SH-SY5Y (cell line): ENCODE measurements at regions not wholly inside any gene's neighbourhood (a gene's known extent, or its start where the extent isn't known, plus 50 kb on each side); places are given as distances from the start of the nearest gene placed in this dataset.

Experiments
- GATA2 ChIP-seq: IDR thresholded peaks from 2 replicates; pipeline ENCODE4 v1.6.1; 2011; ENCODE audit warnings: mild to moderate bottlenecking, low read depth, low read length
- GATA3 ChIP-seq: IDR thresholded peaks from 2 replicates; pipeline ENCODE4 v1.6.1; 2011; ENCODE audit warnings: low read depth, mild to moderate bottlenecking, low read length, moderate library complexity

DNA sequence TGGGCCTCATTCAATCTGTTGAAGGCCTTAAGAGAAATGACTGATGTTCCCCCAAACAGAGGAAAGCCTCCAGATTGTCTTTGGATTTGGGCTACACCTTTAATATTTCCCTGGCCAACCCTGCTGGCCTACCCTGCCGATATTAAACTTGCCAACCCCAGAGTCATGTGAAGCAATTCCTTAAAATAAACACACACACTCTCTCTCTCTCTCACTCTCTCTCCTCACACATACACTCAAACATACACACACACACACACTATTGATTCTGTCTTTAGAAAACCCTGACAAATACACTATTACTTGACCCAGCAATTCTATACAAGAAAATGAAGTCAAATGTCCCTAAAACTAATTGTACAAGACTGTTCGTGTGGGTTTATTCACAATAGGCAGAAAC lies 109.9 kb upstream of the ST8SIA2 start:
- TF ChIP-seq GATA2 (no peak), GATA3 (no peak)
